A549 (cell line): ENCODE measurements at regions not wholly inside any gene's neighbourhood (a gene's known extent, or its start where the extent isn't known, plus 50 kb on each side); places are given as distances from the start of the nearest gene placed in this dataset.

Source experiments
- ATAC-seq, 2 experiments: fragments of 200-7000 bp in 1 of 2; fragments of >200 bp in 1 of 2; cut with Nextera tagmentation in 1 of 2; cut with Tn5 transposase in 1 of 2; 3 replicates each; pipeline versions ENCODE4 v1.8.0 to v1.9.1; 2018 to 2020; ENCODE audit warnings: mild to moderate bottlenecking in 1 of 2, moderate library complexity in 1 of 2
- CTCF ChIA-PET: fragments of 300-600 bp; sonication (Branson Sonifier 250); formaldehyde crosslinking; extraction: SDS; loops from one replicate; lab custom pipeline; 2021; ENCODE audit warnings: antibody characterized with exemption, inconsistent platforms; lab: Yijun Ruan, JAX
- POLR2A ChIA-PET: fragments of 350-600 bp; formaldehyde crosslinking; extraction: SDS; loops from one replicate; lab custom pipeline; 2021; ENCODE audit warnings: antibody characterized with exemption, inconsistent platforms; lab: Yijun Ruan, JAX
- DNase-seq, 2 experiments: peaks; one replicate each; pipeline versions ENCODE4 v3.0.0 to v3.0.0-alpha.2; 2011 to 2016; ENCODE audit warnings: low read depth in 1 of 2, low spot score in 1 of 2
- FAIRE-seq: peaks from 2 replicates; lab custom pipeline; 2011; peaks lifted over from hg19 to GRCh38; lab: Jason Lieb, UNC
- H3K27ac ChIP-seq, 2 experiments: fragments of >200 bp; sonication (Bioruptor Twin); formaldehyde crosslinking; 3 replicates each; pipeline ENCODE4 v1.5.1; 2016 to 2017
- H3K4me1 ChIP-seq: fragments of >200 bp; sonication (Bioruptor Twin); formaldehyde crosslinking; 3 replicates; pipeline ENCODE4 v1.6.1; 2016
- H3K4me2 ChIP-seq: fragments of >200 bp; sonication (Bioruptor Twin); formaldehyde crosslinking; 3 replicates; pipeline ENCODE4 v1.6.1; 2016
- H3K4me3 ChIP-seq: fragments of >200 bp; sonication (Bioruptor Twin); formaldehyde crosslinking; 3 replicates; pipeline ENCODE4 v1.5.1; 2016
- H3K9me3 ChIP-seq: fragments of >200 bp; sonication (Bioruptor Twin); formaldehyde crosslinking; 3 replicates; pipeline ENCODE4 v1.6.1; 2016
- CBX2 ChIP-seq: fragments of 200-600 bp; sonication (generic); IDR thresholded peaks from 2 replicates; pipeline ENCODE4 v1.6.1; 2016; ENCODE audit warnings: low read depth, mild to moderate bottlenecking, borderline replicate concordance
- CEBPB ChIP-seq, 2 experiments: fragments of >200 bp in 1 of 2; sonication (Bioruptor Twin) in 1 of 2; formaldehyde crosslinking in 1 of 2; IDR thresholded peaks; 2 replicates each; pipeline ENCODE4 v1.6.1; 2012 to 2016
- ESRRA ChIP-seq: fragments of 150-350 bp; IDR thresholded peaks from 2 replicates; pipeline ENCODE4 v1.6.1; 2014; ENCODE audit warnings: mild to moderate bottlenecking, low read length, borderline replicate concordance
- FOSB ChIP-seq: fragments of 250-450 bp; sonication (Bioruptor Pico); IDR thresholded peaks from 2 replicates; pipeline ENCODE4 v1.5.0; 2020; ENCODE audit warnings: mild to moderate bottlenecking, moderate library complexity
- HDAC2 ChIP-seq: fragments of 200-600 bp; sonication (generic); IDR thresholded peaks from 2 replicates; pipeline ENCODE4 v1.6.1; 2016
- HMGXB4 ChIP-seq: fragments of 250-450 bp; sonication (Bioruptor Pico); IDR thresholded peaks from 2 replicates; pipeline ENCODE4 v1.5.0; 2021; ENCODE audit warnings: mild to moderate bottlenecking, moderate library complexity, borderline replicate concordance
- JUN ChIP-seq, 2 experiments: fragments of >200 bp; sonication (Bioruptor Twin); formaldehyde crosslinking; IDR thresholded peaks; 2 replicates in 1 of 2; 3 replicates in 1 of 2; pipeline ENCODE4 v1.6.1; 2016 to 2017
- KDM5A ChIP-seq: fragments of 200-600 bp; sonication (generic); IDR thresholded peaks from 2 replicates; pipeline ENCODE4 v1.6.1; 2016; ENCODE audit warnings: antibody characterized with exemption, mild to moderate bottlenecking
- MAFK ChIP-seq: fragments of 450-650 bp; IDR thresholded peaks from 2 replicates; pipeline ENCODE4 v1.6.1; 2014; ENCODE audit not compliant: partially characterized antibody
- MAX ChIP-seq: IDR thresholded peaks from 2 replicates; pipeline ENCODE4 v1.6.1; 2012
- NR3C1 ChIP-seq: fragments of >200 bp; sonication (Bioruptor Twin); formaldehyde crosslinking; IDR thresholded peaks from 3 replicates; pipeline ENCODE4 v1.6.1; 2017
- PHF8 ChIP-seq: fragments of 200-600 bp; sonication (generic); IDR thresholded peaks from 2 replicates; pipeline ENCODE4 v1.6.1; 2016; ENCODE audit warnings: low read depth, mild to moderate bottlenecking, antibody characterized with exemption, moderate library complexity, borderline replicate concordance
- RAD21 ChIP-seq, 2 experiments: fragments of >200 bp in 1 of 2; sonication (Bioruptor Twin) in 1 of 2; formaldehyde crosslinking in 1 of 2; IDR thresholded peaks in 1 of 2; conservative IDR thresholded peaks in 1 of 2; 2 replicates in 1 of 2; 3 replicates in 1 of 2; pipeline ENCODE4 v1.6.1; 2012 to 2018; ENCODE audit warnings: inconsistent platforms in 1 of 2
- RARB ChIP-seq: fragments of 250-450 bp; sonication (Bioruptor Pico); IDR thresholded peaks from 2 replicates; pipeline ENCODE4 v1.8.0; 2021; ENCODE audit warnings: mild to moderate bottlenecking, moderate library complexity
- REST ChIP-seq: fragments of 200-600 bp; sonication (generic); IDR thresholded peaks from 2 replicates; pipeline ENCODE4 v1.6.1; 2016; ENCODE audit warnings: antibody characterized with exemption, mild to moderate bottlenecking, moderate library complexity
- RFX5 ChIP-seq: fragments of 450-650 bp; IDR thresholded peaks from 2 replicates; pipeline ENCODE4 v1.7.1; 2014; ENCODE audit warnings: antibody characterized with exemption, mild to moderate bottlenecking, moderate library complexity
- RNF2 ChIP-seq: fragments of 200-600 bp; sonication (generic); IDR thresholded peaks from 2 replicates; pipeline ENCODE4 v1.6.1; 2016; ENCODE audit warnings: low read depth, mild to moderate bottlenecking, antibody characterized with exemption, moderate library complexity, borderline replicate concordance
- TP53 ChIP-seq: fragments of 250-450 bp; sonication (Bioruptor Pico); IDR thresholded peaks from 2 replicates; pipeline ENCODE4 v1.5.0; 2021; ENCODE audit warnings: mild to moderate bottlenecking, moderate library complexity
- ZC3H11A ChIP-seq: fragments of 450-650 bp; IDR thresholded peaks from 2 replicates; pipeline ENCODE4 v1.6.1; 2014; ENCODE audit warnings: antibody characterized with exemption, mild to moderate bottlenecking
- ZNF302 ChIP-seq: fragments of 250-450 bp; sonication (Bioruptor Pico); IDR thresholded peaks from 2 replicates; pipeline ENCODE4 v1.9.0; 2021; ENCODE audit warnings: inconsistent platforms, mild to moderate bottlenecking, moderate library complexity
- WGBS: methylation state at CpG from one replicate; pipeline ENCODE4 v1.1.6; 2017; ENCODE audit errors: missing lambda C conversion rate; 5-methylcytosine and 5-hydroxymethylcytosine counted together
- TF ChIP-seq, protein P1 (sequence below): fragments of 450-650 bp; IDR thresholded peaks from 2 replicates; pipeline ENCODE4 v1.6.1; 2014; ENCODE audit warnings: antibody characterized with exemption
- TF ChIP-seq, protein P2 (sequence below): IDR thresholded peaks from 2 replicates; pipeline ENCODE4 v1.6.1; 2012; ENCODE audit warnings: low read depth, borderline replicate concordance

GRCh38 chr4:152189451-152190179 lies 346.3 kb downstream of the FBXW7 start:
- no peaks in the 10 kb centered on the region for H3K9me3 ChIP-seq
- no peak overlapping the region for H3K4me3 ChIP-seq
- WGBS, result 54% methylated on average over 3 of the region's 4 CpGs
- H3K4me2 ChIP-seq, result no peak overlapping the region
- ATAC-seq (no peak), FAIRE-seq (no peak), DNase-seq (no peak)
- no peak for TF ChIP-seq NR3C1
- TF ChIP-seq ZC3H11A, result no peak
- no peak for TF ChIP-seq TP53 (CRISPR knock-in tag)
- no peak for TF ChIP-seq CBX2
- TF ChIP-seq, protein P1, sequence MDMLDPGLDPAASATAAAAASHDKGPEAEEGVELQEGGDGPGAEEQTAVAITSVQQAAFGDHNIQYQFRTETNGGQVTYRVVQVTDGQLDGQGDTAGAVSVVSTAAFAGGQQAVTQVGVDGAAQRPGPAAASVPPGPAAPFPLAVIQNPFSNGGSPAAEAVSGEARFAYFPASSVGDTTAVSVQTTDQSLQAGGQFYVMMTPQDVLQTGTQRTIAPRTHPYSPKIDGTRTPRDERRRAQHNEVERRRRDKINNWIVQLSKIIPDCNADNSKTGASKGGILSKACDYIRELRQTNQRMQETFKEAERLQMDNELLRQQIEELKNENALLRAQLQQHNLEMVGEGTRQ, result no peak
- no peak for TF ChIP-seq ZNF302 (CRISPR knock-in tag)
- TF ChIP-seq JUN (IDR thresholded peaks at IDR 0.05), result no peak
- TF ChIP-seq RNF2, result no peak
- no peak for TF ChIP-seq RFX5
- POLR2A ChIA-PET, result no interaction called here
- H3K4me1 ChIP-seq, result no peaks in the 10 kb centered on the region
- no peak overlapping the region for H3K27ac ChIP-seq
- CTCF ChIA-PET, result no interaction called here

DNA sequence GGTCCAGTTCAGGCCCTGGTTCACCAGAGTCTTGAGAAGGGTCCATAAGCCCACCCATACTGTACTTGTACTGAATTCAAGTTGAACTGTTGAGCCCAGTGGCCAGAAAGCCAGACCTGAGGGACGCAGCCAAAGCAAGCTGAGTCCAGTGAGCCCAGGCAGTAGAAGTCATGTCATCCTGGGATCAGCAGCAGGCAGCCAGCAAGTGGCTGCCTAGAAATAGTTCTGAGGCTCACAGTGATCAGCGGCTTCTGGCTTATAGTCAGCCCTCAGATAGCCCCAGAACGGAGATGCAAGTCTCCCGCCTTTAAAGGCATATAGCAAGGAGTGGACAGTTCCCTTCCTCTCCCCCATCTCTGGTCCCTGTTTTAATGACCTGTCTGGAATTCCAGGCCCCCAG lies 347.1 kb downstream of the FBXW7 start:
- no peak for DNase-seq
- CTCF ChIA-PET, result no interaction called here
- WGBS, result 60% methylated on average over 1 of the region's 4 CpGs

More for the DNA sequence above, 347.1 kb downstream of the FBXW7 start:
- no peaks in the 10 kb centered on the region for H3K9me3 ChIP-seq
- FAIRE-seq (no peak), ATAC-seq (no peak)
- no peak overlapping the region for H3K4me2 ChIP-seq
- no peak overlapping the region for H3K4me3 ChIP-seq
- H3K27ac ChIP-seq, result no peak overlapping the region
- TF ChIP-seq RARB (CRISPR knock-in tag) (no peak), PHF8 (no peak), ESRRA (no peak), KDM5A (no peak), RNF2 (no peak), TP53 (CRISPR knock-in tag) (no peak), NR3C1 (no peak), FOSB (CRISPR knock-in tag) (no peak), RAD21 (conservative IDR thresholded peaks at IDR 0.05 in 1 of 2, IDR thresholded peaks at IDR 0.05 in 1 of 2) (no peak), HDAC2 (no peak), HMGXB4 (CRISPR knock-in tag) (no peak), MAFK (no peak), MAX (no peak), CBX2 (no peak), REST (no peak), CEBPB (IDR thresholded peaks at IDR 0.05) (no peak)
- TF ChIP-seq, protein P2, sequence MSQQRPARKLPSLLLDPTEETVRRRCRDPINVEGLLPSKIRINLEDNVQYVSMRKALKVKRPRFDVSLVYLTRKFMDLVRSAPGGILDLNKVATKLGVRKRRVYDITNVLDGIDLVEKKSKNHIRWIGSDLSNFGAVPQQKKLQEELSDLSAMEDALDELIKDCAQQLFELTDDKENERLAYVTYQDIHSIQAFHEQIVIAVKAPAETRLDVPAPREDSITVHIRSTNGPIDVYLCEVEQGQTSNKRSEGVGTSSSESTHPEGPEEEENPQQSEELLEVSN, result no peak
- H3K4me1 ChIP-seq, result no peaks in the 10 kb centered on the region
- POLR2A ChIA-PET, result no interaction called here
